Vagina (tissue), 2 donors: ENCODE measurements at regions not wholly inside any gene's neighbourhood (a gene's known extent, or its start where the extent isn't known, plus 50 kb on each side); places are given as distances from the start of the nearest gene placed in this dataset.

Source experiments
- CTCF ChIP-seq, 3 experiments: fragments of 450-650 bp in 2 of 3; fragments of 200-600 bp in 1 of 3; sonication (generic) in 1 of 3; IDR thresholded peaks; one replicate each; pipeline ENCODE4 v1.5.1; 2017 to 2019; ENCODE audit warnings: antibody characterized with exemption in 3 of 3, mild to moderate bottlenecking in 2 of 3, moderate library complexity in 2 of 3
- POLR2A ChIP-seq, 2 donors: fragments of 450-650 bp; IDR thresholded peaks; one replicate each; pipeline ENCODE4 v1.6.1; 2017; ENCODE audit warnings: antibody characterized with exemption in 2 of 2, mild to moderate bottlenecking in 2 of 2, moderate library complexity in 2 of 2
- POLR2AphosphoS5 ChIP-seq, 2 donors: sonication (generic); formaldehyde crosslinking; IDR thresholded peaks; one replicate each; pipeline ENCODE4 v1.9.0; 2017; ENCODE audit warnings: antibody characterized with exemption in 2 of 2, mild to moderate bottlenecking in 2 of 2, low read depth in 1 of 2; ENCODE audit not compliant: insufficient read depth in 1 of 2

GRCh38 chr4:22625311-22625710, 67.4 kb upstream of the GBA3 start:
- TF ChIP-seq POLR2A (IDR thresholded peaks at IDR 0.05) (no peak), CTCF (IDR thresholded peaks at IDR 0.05) (no peak), POLR2AphosphoS5 (IDR thresholded peaks at IDR 0.05; ENCODE audit: insufficient read depth in 1 of 2, low read depth in 1 of 2) (no peak)
